ENCODE measurements at regions not wholly inside any gene's neighbourhood (a gene's known extent, or its start where the extent isn't known, plus 50 kb on each side); places are given as distances from the start of the nearest gene placed in this dataset.

DNA sequence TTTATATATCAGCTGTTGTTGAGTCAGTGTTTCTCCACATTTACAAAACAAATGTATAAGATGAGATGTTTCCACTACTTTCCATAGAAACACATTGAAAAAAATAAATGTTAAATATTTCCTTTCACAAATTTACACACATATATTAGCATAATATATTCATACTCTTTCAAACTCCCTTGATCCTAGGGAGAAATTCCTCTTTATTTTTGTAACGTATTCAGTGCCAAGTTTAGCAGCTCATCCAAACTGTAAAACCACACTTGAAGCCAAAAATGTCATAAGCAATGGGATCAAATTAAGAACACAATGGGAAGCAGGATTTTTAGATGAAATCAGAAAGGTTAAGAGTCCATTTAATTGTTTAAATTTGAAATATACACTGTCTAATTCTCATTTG lies 381.1 kb upstream of the MAD2L1 start:
- no peak overlapping the region for H2BK12ac ChIP-seq (ENCODE audit: low read length)
- H2AK5ac ChIP-seq (ENCODE audit: low read depth, low read length) = no peak overlapping the region
- H2AFZ ChIP-seq (ENCODE audit: low read length) = no peak overlapping the region
- H3K27ac ChIP-seq (replicated peaks; ENCODE audit: low read length) = no peak overlapping the region
- H2BK120ac ChIP-seq (ENCODE audit: low read depth, low read length) = no peak overlapping the region
- DNase-seq (ENCODE audit: low spot score) = no peak
- H3K36me3 ChIP-seq (replicated peaks in 1 of 2; ENCODE audit: control insufficient read depth in 2 of 2, insufficient read depth in 2 of 2, low read length in 2 of 2) = no peaks in the 10 kb centered on the region
- H3K4ac ChIP-seq (ENCODE audit: low read length) = no peak overlapping the region
- no peak overlapping the region for H3K23ac ChIP-seq (ENCODE audit: low read depth, low read length, poor library complexity)
- no peaks in the 10 kb centered on the region for H3K9me3 ChIP-seq (replicated peaks in 1 of 2; ENCODE audit: control insufficient read depth in 2 of 2, insufficient read depth in 1 of 2, low read depth in 1 of 2, low read length in 2 of 2)
- H3K14ac ChIP-seq (ENCODE audit: low read length) = no peak overlapping the region
- no peak overlapping the region for H3K4me3 ChIP-seq (ENCODE audit: low read length in 2 of 2)
- H3K27me3 ChIP-seq (ENCODE audit: control insufficient read depth in 3 of 3, insufficient read depth in 3 of 3, low read depth in 1 of 3, low read length in 3 of 3) = no peaks in the 10 kb centered on the region
- WGBS, 2 donors (ENCODE audit: extremely low coverage in 2 of 2, insufficient read length in 2 of 2, insufficient replicate concordance in 1 of 2) = no CpG with 5 or more reads among the region's 1 CpG
- no peak overlapping the region for H3K4me2 ChIP-seq (ENCODE audit: insufficient read depth, low read length, poor library complexity, severe bottlenecking)
- H4K8ac ChIP-seq (ENCODE audit: low read depth, low read length) = no peak overlapping the region
- no peak overlapping the region for H3K18ac ChIP-seq (ENCODE audit: low read length)
- no peak overlapping the region for H2BK15ac ChIP-seq (ENCODE audit: low read length)
- H2BK5ac ChIP-seq (ENCODE audit: low read length) = no peak overlapping the region
- H3K4me1 ChIP-seq (ENCODE audit: control insufficient read depth in 2 of 2, insufficient read depth in 1 of 2, low read depth in 1 of 2, low read length in 2 of 2) = no peaks in the 10 kb centered on the region
- no peak overlapping the region for H4K91ac ChIP-seq (ENCODE audit: low read depth, low read length, poor library complexity)
- no peak overlapping the region for H3K9ac ChIP-seq (ENCODE audit: low read depth, low read length, poor library complexity)
- H3K79me1 ChIP-seq (ENCODE audit: low read depth, low read length) = no peaks in the 10 kb centered on the region

DNA sequence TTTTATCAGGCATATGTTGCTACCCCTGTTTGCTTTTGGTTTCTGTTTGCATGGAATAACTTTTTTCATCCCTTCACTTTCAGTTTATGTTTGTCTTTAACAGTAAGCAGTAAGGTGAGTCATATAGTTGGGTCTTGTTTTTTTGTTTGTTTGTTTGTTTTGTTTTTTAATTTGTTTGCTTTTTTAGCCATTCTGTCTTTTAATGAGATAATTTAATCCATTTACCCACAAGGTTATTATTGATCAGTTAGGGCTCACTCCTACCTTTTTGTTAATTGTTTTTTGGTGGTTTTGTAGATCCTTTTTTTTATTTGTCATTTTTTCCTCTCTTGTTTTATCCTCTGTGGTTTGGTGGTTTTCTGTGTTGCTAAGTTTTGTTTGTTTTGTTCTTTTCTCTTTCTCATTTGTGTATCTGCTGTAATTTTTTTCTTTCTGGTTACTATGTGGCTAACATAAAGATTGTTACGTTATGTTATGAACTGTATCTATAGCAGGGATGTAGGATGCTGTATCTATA lies 379.5 kb upstream of the MAD2L1 start:
- Histone ChIP-seq H3K27me3 (ENCODE audit: control insufficient read depth in 3 of 3, insufficient read depth in 3 of 3, low read depth in 1 of 3, low read length in 3 of 3) (no peaks in the 10 kb centered on the region), H3K9me3 (replicated peaks in 1 of 2; ENCODE audit: control insufficient read depth in 2 of 2, insufficient read depth in 1 of 2, low read depth in 1 of 2, low read length in 2 of 2) (no peaks in the 10 kb centered on the region), H3K4ac (ENCODE audit: low read length) (no peak overlapping the region), H3K27ac (replicated peaks; ENCODE audit: low read length) (no peak overlapping the region), H3K79me1 (ENCODE audit: low read depth, low read length) (no peaks in the 10 kb centered on the region), H3K14ac (ENCODE audit: low read length) (no peak overlapping the region), H3K18ac (ENCODE audit: low read length) (no peak overlapping the region), H2AFZ (ENCODE audit: low read length) (no peak overlapping the region), H2BK120ac (ENCODE audit: low read depth, low read length) (no peak overlapping the region), H3K4me1 (ENCODE audit: control insufficient read depth in 2 of 2, insufficient read depth in 1 of 2, low read depth in 1 of 2, low read length in 2 of 2) (no peaks in the 10 kb centered on the region), H2BK12ac (ENCODE audit: low read length) (no peak overlapping the region), H3K9ac (ENCODE audit: low read depth, low read length, poor library complexity) (no peak overlapping the region), H2BK5ac (ENCODE audit: low read length) (no peak overlapping the region), H3K23ac (ENCODE audit: low read depth, low read length, poor library complexity) (no peak overlapping the region), H3K4me2 (ENCODE audit: insufficient read depth, low read length, poor library complexity, severe bottlenecking) (no peak overlapping the region), H4K8ac (ENCODE audit: low read depth, low read length) (no peak overlapping the region), H3K36me3 (replicated peaks in 1 of 2; ENCODE audit: control insufficient read depth in 2 of 2, insufficient read depth in 2 of 2, low read length in 2 of 2) (no peaks in the 10 kb centered on the region), H2BK15ac (ENCODE audit: low read length) (no peak overlapping the region), H4K91ac (ENCODE audit: low read depth, low read length, poor library complexity) (no peak overlapping the region), H3K4me3 (ENCODE audit: low read length in 2 of 2) (no peak overlapping the region), H2AK5ac (ENCODE audit: low read depth, low read length) (no peak overlapping the region)
- WGBS, 2 donors (ENCODE audit: extremely low coverage in 2 of 2, insufficient read length in 2 of 2, insufficient replicate concordance in 1 of 2) = no CpG with 5 or more reads among the region's 1 CpG
- no peak for DNase-seq (ENCODE audit: low spot score)

DNA sequence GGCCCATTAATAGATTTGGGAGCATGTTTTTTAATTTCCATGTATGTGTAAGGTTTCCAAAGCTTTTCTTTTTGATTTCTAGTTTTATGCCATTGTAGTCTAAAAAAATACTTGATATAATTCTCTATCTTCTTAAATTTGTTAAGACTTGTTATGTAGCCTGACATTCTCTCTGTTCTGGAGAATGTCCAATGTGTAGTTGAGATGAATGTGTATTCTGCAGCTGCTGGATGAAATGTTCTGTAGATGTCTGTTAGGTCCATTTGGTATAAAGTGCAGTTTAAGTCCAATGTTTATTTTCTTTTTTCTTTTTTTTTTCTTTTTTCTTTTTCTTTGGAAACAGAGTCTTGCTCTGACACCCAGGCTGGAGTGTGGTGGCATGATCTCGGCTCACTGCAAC lies 378.5 kb upstream of the MAD2L1 start:
- Histone ChIP-seq H4K91ac (ENCODE audit: low read depth, low read length, poor library complexity) (no peak overlapping the region), H3K27me3 (ENCODE audit: control insufficient read depth in 3 of 3, insufficient read depth in 3 of 3, low read depth in 1 of 3, low read length in 3 of 3) (no peaks in the 10 kb centered on the region), H3K4me3 (ENCODE audit: low read length in 2 of 2) (no peak overlapping the region), H2BK12ac (ENCODE audit: low read length) (no peak overlapping the region), H2BK120ac (ENCODE audit: low read depth, low read length) (no peak overlapping the region), H2BK5ac (ENCODE audit: low read length) (no peak overlapping the region), H2BK15ac (ENCODE audit: low read length) (no peak overlapping the region), H3K14ac (ENCODE audit: low read length) (no peak overlapping the region), H4K8ac (ENCODE audit: low read depth, low read length) (no peak overlapping the region), H3K9ac (ENCODE audit: low read depth, low read length, poor library complexity) (no peak overlapping the region), H2AK5ac (ENCODE audit: low read depth, low read length) (no peak overlapping the region), H3K36me3 (replicated peaks in 1 of 2; ENCODE audit: control insufficient read depth in 2 of 2, insufficient read depth in 2 of 2, low read length in 2 of 2) (no peaks in the 10 kb centered on the region), H3K23ac (ENCODE audit: low read depth, low read length, poor library complexity) (no peak overlapping the region), H3K27ac (replicated peaks; ENCODE audit: low read length) (no peak overlapping the region), H3K18ac (ENCODE audit: low read length) (no peak overlapping the region), H3K4me1 (ENCODE audit: control insufficient read depth in 2 of 2, insufficient read depth in 1 of 2, low read depth in 1 of 2, low read length in 2 of 2) (no peaks in the 10 kb centered on the region), H2AFZ (ENCODE audit: low read length) (no peak overlapping the region), H3K9me3 (replicated peaks in 1 of 2; ENCODE audit: control insufficient read depth in 2 of 2, insufficient read depth in 1 of 2, low read depth in 1 of 2, low read length in 2 of 2) (no peaks in the 10 kb centered on the region), H3K79me1 (ENCODE audit: low read depth, low read length) (no peaks in the 10 kb centered on the region), H3K4me2 (ENCODE audit: insufficient read depth, low read length, poor library complexity, severe bottlenecking) (no peak overlapping the region), H3K4ac (ENCODE audit: low read length) (no peak overlapping the region)
- DNase-seq (ENCODE audit: low spot score) = no peak
- WGBS, 2 donors (ENCODE audit: extremely low coverage in 2 of 2, insufficient read length in 2 of 2, insufficient replicate concordance in 1 of 2) = no CpG with 5 or more reads among the region's 1 CpG

DNA sequence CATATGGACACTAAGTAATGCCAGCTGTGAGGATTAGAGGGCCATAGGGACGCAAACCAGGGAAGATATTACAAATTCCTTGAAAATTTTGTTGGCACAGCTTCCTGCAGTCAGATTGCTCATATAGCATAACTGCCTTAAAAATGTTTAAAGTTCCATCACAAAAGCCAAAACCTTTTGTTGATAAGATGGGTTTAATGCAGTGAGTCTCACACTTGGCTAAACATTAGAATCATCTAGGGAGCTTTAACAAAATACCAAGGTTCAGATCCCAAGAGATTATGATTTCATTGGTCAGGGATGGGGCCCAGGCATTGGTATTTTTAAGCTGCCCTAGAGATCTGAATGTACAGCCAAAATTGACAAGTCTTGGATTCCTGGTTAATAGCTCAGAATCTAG lies 376.5 kb upstream of the MAD2L1 start:
- no peak overlapping the region for H2BK15ac ChIP-seq (ENCODE audit: low read length)
- H2AK5ac ChIP-seq (ENCODE audit: low read depth, low read length) = no peak overlapping the region
- H3K4ac ChIP-seq (ENCODE audit: low read length) = no peak overlapping the region
- H3K79me1 ChIP-seq (ENCODE audit: low read depth, low read length) = no peaks in the 10 kb centered on the region
- H3K4me3 ChIP-seq (ENCODE audit: low read length in 2 of 2) = no peak overlapping the region
- no CpG with 5 or more reads among the region's 1 CpG for WGBS, 2 donors (ENCODE audit: extremely low coverage in 2 of 2, insufficient read length in 2 of 2, insufficient replicate concordance in 1 of 2)
- H2AFZ ChIP-seq (ENCODE audit: low read length) = peak overlapping the region; percentile 33
- no peak overlapping the region for H3K14ac ChIP-seq (ENCODE audit: low read length)
- H3K36me3 ChIP-seq (replicated peaks in 1 of 2; ENCODE audit: control insufficient read depth in 2 of 2, insufficient read depth in 2 of 2, low read length in 2 of 2) = no peaks in the 10 kb centered on the region
- no peaks in the 10 kb centered on the region for H3K27me3 ChIP-seq (ENCODE audit: control insufficient read depth in 3 of 3, insufficient read depth in 3 of 3, low read depth in 1 of 3, low read length in 3 of 3)
- no peak overlapping the region for H4K8ac ChIP-seq (ENCODE audit: low read depth, low read length)
- H2BK12ac ChIP-seq (ENCODE audit: low read length) = no peak overlapping the region
- H4K91ac ChIP-seq (ENCODE audit: low read depth, low read length, poor library complexity) = no peak overlapping the region
- no peak for DNase-seq (ENCODE audit: low spot score)
- no peaks in the 10 kb centered on the region for H3K9me3 ChIP-seq (replicated peaks in 1 of 2; ENCODE audit: control insufficient read depth in 2 of 2, insufficient read depth in 1 of 2, low read depth in 1 of 2, low read length in 2 of 2)
- H3K4me2 ChIP-seq (ENCODE audit: insufficient read depth, low read length, poor library complexity, severe bottlenecking) = no peak overlapping the region
- H3K4me1 ChIP-seq (ENCODE audit: control insufficient read depth in 2 of 2, insufficient read depth in 1 of 2, low read depth in 1 of 2, low read length in 2 of 2) = no peaks in the 10 kb centered on the region
- H3K27ac ChIP-seq (replicated peaks; ENCODE audit: low read length) = no peak overlapping the region
- H3K9ac ChIP-seq (ENCODE audit: low read depth, low read length, poor library complexity) = no peak overlapping the region
- no peak overlapping the region for H3K18ac ChIP-seq (ENCODE audit: low read length)
- no peak overlapping the region for H2BK120ac ChIP-seq (ENCODE audit: low read depth, low read length)
- no peak overlapping the region for H2BK5ac ChIP-seq (ENCODE audit: low read length)
- H3K23ac ChIP-seq (ENCODE audit: low read depth, low read length, poor library complexity) = no peak overlapping the region
